ENCODE measurements at regions not wholly inside any gene's neighbourhood (a gene's known extent, or its start where the extent isn't known, plus 50 kb on each side); places are given as distances from the start of the nearest gene placed in this dataset.

- TF ChIP-seq CTCF (IDR thresholded peaks at IDR 0.05) (no peak), POLR2A (IDR thresholded peaks at IDR 0.05) (no peak)
Observed at GRCh38 chr17:34435182-34435928, 72.3 kb upstream of the CCL1 start.

All from heart left ventricle (tissue), 13 donors.